ENCODE measurements at regions not wholly inside any gene's neighbourhood (a gene's known extent, or its start where the extent isn't known, plus 50 kb on each side); places are given as distances from the start of the nearest gene placed in this dataset.

- no peak for DNase-seq (ENCODE audit: low read depth, low spot score)
Observed at GRCh38 chr12:116456330-116457082, 102.7 kb upstream of the MAP1LC3B2 start.

GRCh38 chr12:116458492-116458891, 100.7 kb upstream of the MAP1LC3B2 start:
- DNase-seq (ENCODE audit: low read depth, low spot score): no peak

GRCh38 chr12:116459011-116459875, 99.9 kb upstream of the MAP1LC3B2 start:
- no peak for DNase-seq (ENCODE audit: low read depth, low spot score)

- no peak for DNase-seq (ENCODE audit: low read depth, low spot score)
Observed at GRCh38 chr12:116459916-116460663, 99.1 kb upstream of the MAP1LC3B2 start.

- no peak for DNase-seq (ENCODE audit: low read depth, low spot score)
Observed at GRCh38 chr12:116461060-116461459, 98.1 kb upstream of the MAP1LC3B2 start.

GRCh38 chr12:116463366-116463765, 95.8 kb upstream of the MAP1LC3B2 start:
- no peak for DNase-seq (ENCODE audit: low read depth, low spot score)

GRCh38 chr12:116465407-116465806, 93.8 kb upstream of the MAP1LC3B2 start:
- DNase-seq (ENCODE audit: low read depth, low spot score): no peak

- no peak for DNase-seq (ENCODE audit: low read depth, low spot score)
Observed at GRCh38 chr12:116465856-116466255, 93.3 kb upstream of the MAP1LC3B2 start.

- no peak for DNase-seq (ENCODE audit: low read depth, low spot score)
Observed at GRCh38 chr12:116466536-116466935, 92.6 kb upstream of the MAP1LC3B2 start.

GRCh38 chr12:116469344-116469743, 89.8 kb upstream of the MAP1LC3B2 start:
- no peak for DNase-seq (ENCODE audit: low read depth, low spot score)

GRCh38 chr12:116471544-116471943, 87.6 kb upstream of the MAP1LC3B2 start:
- no peak for DNase-seq (ENCODE audit: low read depth, low spot score)

GRCh38 chr12:116472193-116472592, 87.0 kb upstream of the MAP1LC3B2 start:
- DNase-seq (ENCODE audit: low read depth, low spot score): no peak

- DNase-seq (ENCODE audit: low read depth, low spot score): no peak
Observed at GRCh38 chr12:116473416-116473815, 85.8 kb upstream of the MAP1LC3B2 start.

GRCh38 chr12:116474331-116474730, 84.8 kb upstream of the MAP1LC3B2 start:
- DNase-seq (ENCODE audit: low read depth, low spot score): no peak

GRCh38 chr12:116474899-116475298, 84.3 kb upstream of the MAP1LC3B2 start:
- no peak for DNase-seq (ENCODE audit: low read depth, low spot score)

GRCh38 chr12:116476227-116476822, 82.9 kb upstream of the MAP1LC3B2 start:
- DNase-seq (ENCODE audit: low read depth, low spot score): no peak

GRCh38 chr12:116478243-116478773, 80.9 kb upstream of the MAP1LC3B2 start:
- DNase-seq (ENCODE audit: low read depth, low spot score): no peak

- no peak for DNase-seq (ENCODE audit: low read depth, low spot score)
Observed at GRCh38 chr12:116480210-116480810, 78.9 kb upstream of the MAP1LC3B2 start.

- no peak for DNase-seq (ENCODE audit: low read depth, low spot score)
Observed at GRCh38 chr12:116481726-116482125, 77.5 kb upstream of the MAP1LC3B2 start.

- no peak for DNase-seq (ENCODE audit: low read depth, low spot score)
Observed at GRCh38 chr12:116482179-116482578, 77.0 kb upstream of the MAP1LC3B2 start.

- no peak for DNase-seq (ENCODE audit: low read depth, low spot score)
Observed at GRCh38 chr12:116482859-116483258, 76.3 kb upstream of the MAP1LC3B2 start.

Measured in iPS DF 19.7 (cell line).